SK-N-SH (cell line): ENCODE measurements at regions not wholly inside any gene's neighbourhood (a gene's known extent, or its start where the extent isn't known, plus 50 kb on each side); places are given as distances from the start of the nearest gene placed in this dataset.

ENCODE experiments used
- CTCF ChIA-PET: fragments of 300-600, 350-600 bp; formaldehyde crosslinking; extraction: SDS; loops from one replicate; lab custom pipeline; 2021; lab: Yijun Ruan, JAX
- POLR2A ChIA-PET: fragments of 350-600 bp; sonication (Branson Sonifier 250); formaldehyde crosslinking; extraction: SDS; loops from one replicate; lab custom pipeline; 2020; ENCODE audit warnings: antibody characterized with exemption, inconsistent platforms; lab: Yijun Ruan, JAX
- DNase-seq: peaks from one replicate; pipeline ENCODE4 v3.0.0; 2012
- H2AFZ ChIP-seq: fragments of 200-600 bp; sonication (generic); 2 replicates; pipeline ENCODE4 v1.8.1; 2016; ENCODE audit warnings: antibody characterized with exemption, mild to moderate bottlenecking, low read depth
- H3F3A ChIP-seq: fragments of 200-600 bp; sonication (generic); replicated peaks from 2 replicates; pipeline ENCODE3; 2016; ENCODE audit warnings: antibody characterized with exemption, mild to moderate bottlenecking; ENCODE audit not compliant: insufficient read depth
- H3K27ac ChIP-seq, 2 experiments: fragments of 200-500 bp in 1 of 2; fragments of 200-600 bp in 1 of 2; sonication (Bioruptor generic) in 1 of 2; sonication (generic), shearing (Covaris generic) in 1 of 2; 2 replicates each; pipeline versions ENCODE4 v1.5.1 to v1.6.1; 2014 to 2016; ENCODE audit warnings: low read depth in 2 of 2, inconsistent platforms in 1 of 2, low read length in 1 of 2, mild to moderate bottlenecking in 1 of 2, mixed read lengths in 1 of 2
- H3K27me3 ChIP-seq: fragments of 200-600 bp; sonication (generic), shearing (Covaris generic); 2 replicates; pipeline ENCODE4 v1.6.1; 2016; ENCODE audit warnings: mixed run types; ENCODE audit not compliant: insufficient read depth
- H3K36me3 ChIP-seq, 2 experiments: fragments of 200-500 bp in 1 of 2; fragments of 200-600 bp in 1 of 2; sonication (Bioruptor generic) in 1 of 2; sonication (generic) in 1 of 2; replicated peaks in 1 of 2; 2 replicates each; pipeline versions ENCODE3 to v1.5.1; 2014 to 2016; ENCODE audit warnings: low read length in 1 of 2, mild to moderate bottlenecking in 1 of 2; ENCODE audit not compliant: insufficient read depth in 2 of 2, control insufficient read depth in 1 of 2
- H3K4me1 ChIP-seq, 2 experiments: fragments of 200-500 bp in 1 of 2; fragments of 200-600 bp in 1 of 2; sonication (Bioruptor generic) in 1 of 2; sonication (generic), shearing (Covaris generic) in 1 of 2; 2 replicates each; pipeline versions ENCODE4 v1.5.1 to v1.6.1; 2014 to 2016; ENCODE audit warnings: low read depth in 1 of 2, low read length in 1 of 2, mixed run types in 1 of 2; ENCODE audit not compliant: insufficient read depth in 2 of 2, control insufficient read depth in 1 of 2
- H3K4me2 ChIP-seq: fragments of 200-600 bp; sonication (generic), shearing (Covaris generic); 2 replicates; pipeline ENCODE4 v1.6.1; 2017; ENCODE audit warnings: mixed run types
- H3K4me3 ChIP-seq, 2 experiments: fragments of 200-500 bp in 1 of 2; fragments of 200-600 bp in 1 of 2; sonication (Bioruptor generic) in 1 of 2; sonication (generic), shearing (Covaris generic) in 1 of 2; 2 replicates each; pipeline versions ENCODE4 v1.5.1 to v1.8.1; 2014 to 2016; ENCODE audit warnings: low read depth in 2 of 2, inconsistent platforms in 1 of 2, low read length in 1 of 2, mild to moderate bottlenecking in 1 of 2, mixed read lengths in 1 of 2, moderate library complexity in 1 of 2
- H3K79me2 ChIP-seq: fragments of 200-600 bp; sonication (generic); 2 replicates; pipeline ENCODE4 v1.8.1; 2017; ENCODE audit warnings: mild to moderate bottlenecking; ENCODE audit not compliant: insufficient read depth
- H3K9ac ChIP-seq: fragments of 200-600 bp; sonication (generic); 2 replicates; pipeline ENCODE4 v1.6.1; 2017; ENCODE audit warnings: mixed run types
- H3K9me2 ChIP-seq: fragments of 200-600 bp; sonication (generic); 2 replicates; pipeline ENCODE4 v1.6.1; 2017; ENCODE audit warnings: mixed run types
- H3K9me3 ChIP-seq: fragments of 200-600 bp; sonication (generic); 2 replicates; pipeline ENCODE4 v1.6.1; 2017; ENCODE audit warnings: mixed run types, mild to moderate bottlenecking, moderate library complexity
- H4K20me1 ChIP-seq: fragments of 200-600 bp; sonication (generic); 2 replicates; pipeline ENCODE4 v1.6.1; 2017; ENCODE audit warnings: mild to moderate bottlenecking, mixed run types; ENCODE audit not compliant: insufficient read depth
- CHD2 ChIP-seq: fragments of 150-350 bp; IDR thresholded peaks from 2 replicates; pipeline ENCODE4 v1.6.1; 2018; ENCODE audit warnings: low read length; ENCODE audit not compliant: partially characterized antibody
- FOXM1 ChIP-seq: IDR thresholded peaks from 2 replicates; pipeline ENCODE4 v1.4.0; 2012; ENCODE audit warnings: low read depth, mild to moderate bottlenecking
- GABPA ChIP-seq: IDR thresholded peaks from 2 replicates; pipeline ENCODE4 v1.4.0; 2012; ENCODE audit warnings: low read depth, mild to moderate bottlenecking
- MEF2A ChIP-seq: IDR thresholded peaks from 2 replicates; pipeline ENCODE4 v1.4.0; 2012; ENCODE audit warnings: low read depth, borderline replicate concordance
- MXI1 ChIP-seq: IDR thresholded peaks from 2 replicates; pipeline ENCODE4 v1.6.1; 2012; ENCODE audit warnings: mild to moderate bottlenecking, low read depth, low read length, improper control_type of control experiment
- NFIC ChIP-seq: IDR thresholded peaks from 2 replicates; pipeline ENCODE4 v1.4.0; 2012; ENCODE audit warnings: borderline replicate concordance
- POLR2AphosphoS5 ChIP-seq: IDR thresholded peaks from 2 replicates; pipeline ENCODE4 v1.6.1; 2012; ENCODE audit warnings: low read depth, low read length
- RCOR1 ChIP-seq: fragments of 150-350 bp; IDR thresholded peaks from 2 replicates; pipeline ENCODE4 v1.6.1; 2017; ENCODE audit warnings: antibody characterized with exemption, low read length
- SIN3A ChIP-seq: IDR thresholded peaks from 2 replicates; pipeline ENCODE4 v1.6.1; 2012; ENCODE audit warnings: low read depth, mild to moderate bottlenecking, low read length, moderate library complexity, borderline replicate concordance
- SMC3 ChIP-seq: IDR thresholded peaks from 2 replicates; pipeline ENCODE4 v1.6.1; 2012; ENCODE audit warnings: low read depth, low read length, improper control_type of control experiment
- TAF1 ChIP-seq: IDR thresholded peaks from 2 replicates; pipeline ENCODE4 v1.6.1; 2012; ENCODE audit warnings: low read depth, mild to moderate bottlenecking, low read length, moderate library complexity, borderline replicate concordance
- YY1 ChIP-seq: IDR thresholded peaks from 2 replicates; pipeline ENCODE4 v1.4.0; 2012; ENCODE audit warnings: low read depth, mild to moderate bottlenecking
- WGBS: methylation state at CpG from one replicate; pipeline ENCODE4 v1.1.6; 2017; ENCODE audit warnings: low lambda C conversion rate; 5-methylcytosine and 5-hydroxymethylcytosine counted together
- TF ChIP-seq, protein P1 (sequence below): IDR thresholded peaks from 2 replicates; pipeline ENCODE4; 2012
- TF ChIP-seq, protein P2 (sequence below): fragments of 200-600 bp; sonication (generic); IDR thresholded peaks from 2 replicates; pipeline ENCODE4 v1.6.1; 2017; ENCODE audit warnings: antibody characterized with exemption, mild to moderate bottlenecking, moderate library complexity
- TF ChIP-seq, protein P3 (sequence below): fragments of 150-350 bp; IDR thresholded peaks from 2 replicates; pipeline ENCODE4 v1.6.1; 2016; ENCODE audit warnings: mild to moderate bottlenecking, low read depth, low read length
- TF ChIP-seq, protein P4 (sequence below): IDR thresholded peaks from 2 replicates; pipeline ENCODE4 v1.4.0; 2012; ENCODE audit warnings: low read depth, borderline replicate concordance
- TF ChIP-seq, protein P5 (sequence below): IDR thresholded peaks from 2 replicates; pipeline ENCODE4 v1.4.0; 2012; ENCODE audit warnings: low read depth, borderline replicate concordance
- TF ChIP-seq, protein P6 (sequence below): IDR thresholded peaks from 2 replicates; pipeline ENCODE4 v1.6.1; 2012; ENCODE audit warnings: mild to moderate bottlenecking, low read depth, low read length, moderate library complexity

DNA sequence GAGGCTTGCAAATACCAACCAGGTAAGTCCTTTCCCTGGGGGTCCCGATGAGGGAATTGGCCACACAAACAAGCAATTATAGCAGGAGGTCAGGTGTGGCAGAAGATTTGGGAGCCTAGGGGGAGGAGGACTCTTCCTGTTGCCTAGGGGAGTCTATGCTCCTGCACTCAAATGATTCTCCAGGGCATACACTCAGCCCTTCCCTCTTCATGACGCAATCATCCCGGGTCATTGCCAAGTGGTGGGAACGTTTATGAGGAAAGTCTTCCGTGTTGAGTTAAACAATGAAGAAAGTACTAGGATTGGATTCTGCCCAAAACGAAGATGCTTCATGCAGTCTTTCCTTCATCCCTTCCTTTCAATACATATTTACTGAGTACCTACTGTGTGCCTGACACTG, 186.5 kb upstream of the TSHZ2 start:
- ChIA-PET CTCF (no interaction called here), POLR2A (no interaction called here)
- no peaks in the 10 kb centered on the region for H3K9me2 ChIP-seq
- no peaks in the 10 kb centered on the region for H3K79me2 ChIP-seq
- H2AFZ ChIP-seq, result no peak overlapping the region
- no peaks in the 10 kb centered on the region for H4K20me1 ChIP-seq
- H3F3A ChIP-seq, result no peaks in the 10 kb centered on the region
- no peak overlapping the region for H3K4me3 ChIP-seq
- no peak for DNase-seq
- H3K9me3 ChIP-seq, result no peaks in the 10 kb centered on the region
- H3K9ac ChIP-seq, result no peak overlapping the region
- no peaks in the 10 kb centered on the region for H3K36me3 ChIP-seq
- H3K27ac ChIP-seq, result no peak overlapping the region
- TF ChIP-seq POLR2AphosphoS5 (no peak), MEF2A (no peak), RCOR1 (no peak), MXI1 (no peak), TAF1 (no peak), FOXM1 (no peak), NFIC (no peak), SMC3 (no peak), YY1 (no peak), SIN3A (no peak), GABPA (no peak), CHD2 (no peak)
- TF ChIP-seq, protein P1, sequence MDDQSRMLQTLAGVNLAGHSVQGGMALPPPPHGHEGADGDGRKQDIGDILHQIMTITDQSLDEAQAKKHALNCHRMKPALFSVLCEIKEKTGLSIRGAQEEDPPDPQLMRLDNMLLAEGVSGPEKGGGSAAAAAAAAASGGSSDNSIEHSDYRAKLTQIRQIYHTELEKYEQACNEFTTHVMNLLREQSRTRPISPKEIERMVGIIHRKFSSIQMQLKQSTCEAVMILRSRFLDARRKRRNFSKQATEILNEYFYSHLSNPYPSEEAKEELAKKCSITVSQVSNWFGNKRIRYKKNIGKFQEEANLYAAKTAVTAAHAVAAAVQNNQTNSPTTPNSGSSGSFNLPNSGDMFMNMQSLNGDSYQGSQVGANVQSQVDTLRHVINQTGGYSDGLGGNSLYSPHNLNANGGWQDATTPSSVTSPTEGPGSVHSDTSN, result no peak
- TF ChIP-seq, protein P2, sequence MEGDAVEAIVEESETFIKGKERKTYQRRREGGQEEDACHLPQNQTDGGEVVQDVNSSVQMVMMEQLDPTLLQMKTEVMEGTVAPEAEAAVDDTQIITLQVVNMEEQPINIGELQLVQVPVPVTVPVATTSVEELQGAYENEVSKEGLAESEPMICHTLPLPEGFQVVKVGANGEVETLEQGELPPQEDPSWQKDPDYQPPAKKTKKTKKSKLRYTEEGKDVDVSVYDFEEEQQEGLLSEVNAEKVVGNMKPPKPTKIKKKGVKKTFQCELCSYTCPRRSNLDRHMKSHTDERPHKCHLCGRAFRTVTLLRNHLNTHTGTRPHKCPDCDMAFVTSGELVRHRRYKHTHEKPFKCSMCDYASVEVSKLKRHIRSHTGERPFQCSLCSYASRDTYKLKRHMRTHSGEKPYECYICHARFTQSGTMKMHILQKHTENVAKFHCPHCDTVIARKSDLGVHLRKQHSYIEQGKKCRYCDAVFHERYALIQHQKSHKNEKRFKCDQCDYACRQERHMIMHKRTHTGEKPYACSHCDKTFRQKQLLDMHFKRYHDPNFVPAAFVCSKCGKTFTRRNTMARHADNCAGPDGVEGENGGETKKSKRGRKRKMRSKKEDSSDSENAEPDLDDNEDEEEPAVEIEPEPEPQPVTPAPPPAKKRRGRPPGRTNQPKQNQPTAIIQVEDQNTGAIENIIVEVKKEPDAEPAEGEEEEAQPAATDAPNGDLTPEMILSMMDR, result no peak
- TF ChIP-seq, protein P3, sequence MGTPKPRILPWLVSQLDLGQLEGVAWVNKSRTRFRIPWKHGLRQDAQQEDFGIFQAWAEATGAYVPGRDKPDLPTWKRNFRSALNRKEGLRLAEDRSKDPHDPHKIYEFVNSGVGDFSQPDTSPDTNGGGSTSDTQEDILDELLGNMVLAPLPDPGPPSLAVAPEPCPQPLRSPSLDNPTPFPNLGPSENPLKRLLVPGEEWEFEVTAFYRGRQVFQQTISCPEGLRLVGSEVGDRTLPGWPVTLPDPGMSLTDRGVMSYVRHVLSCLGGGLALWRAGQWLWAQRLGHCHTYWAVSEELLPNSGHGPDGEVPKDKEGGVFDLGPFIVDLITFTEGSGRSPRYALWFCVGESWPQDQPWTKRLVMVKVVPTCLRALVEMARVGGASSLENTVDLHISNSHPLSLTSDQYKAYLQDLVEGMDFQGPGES, result no peak
- TF ChIP-seq, protein P4, sequence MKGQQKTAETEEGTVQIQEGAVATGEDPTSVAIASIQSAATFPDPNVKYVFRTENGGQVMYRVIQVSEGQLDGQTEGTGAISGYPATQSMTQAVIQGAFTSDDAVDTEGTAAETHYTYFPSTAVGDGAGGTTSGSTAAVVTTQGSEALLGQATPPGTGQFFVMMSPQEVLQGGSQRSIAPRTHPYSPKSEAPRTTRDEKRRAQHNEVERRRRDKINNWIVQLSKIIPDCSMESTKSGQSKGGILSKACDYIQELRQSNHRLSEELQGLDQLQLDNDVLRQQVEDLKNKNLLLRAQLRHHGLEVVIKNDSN, result no peak
- TF ChIP-seq, protein P5, sequence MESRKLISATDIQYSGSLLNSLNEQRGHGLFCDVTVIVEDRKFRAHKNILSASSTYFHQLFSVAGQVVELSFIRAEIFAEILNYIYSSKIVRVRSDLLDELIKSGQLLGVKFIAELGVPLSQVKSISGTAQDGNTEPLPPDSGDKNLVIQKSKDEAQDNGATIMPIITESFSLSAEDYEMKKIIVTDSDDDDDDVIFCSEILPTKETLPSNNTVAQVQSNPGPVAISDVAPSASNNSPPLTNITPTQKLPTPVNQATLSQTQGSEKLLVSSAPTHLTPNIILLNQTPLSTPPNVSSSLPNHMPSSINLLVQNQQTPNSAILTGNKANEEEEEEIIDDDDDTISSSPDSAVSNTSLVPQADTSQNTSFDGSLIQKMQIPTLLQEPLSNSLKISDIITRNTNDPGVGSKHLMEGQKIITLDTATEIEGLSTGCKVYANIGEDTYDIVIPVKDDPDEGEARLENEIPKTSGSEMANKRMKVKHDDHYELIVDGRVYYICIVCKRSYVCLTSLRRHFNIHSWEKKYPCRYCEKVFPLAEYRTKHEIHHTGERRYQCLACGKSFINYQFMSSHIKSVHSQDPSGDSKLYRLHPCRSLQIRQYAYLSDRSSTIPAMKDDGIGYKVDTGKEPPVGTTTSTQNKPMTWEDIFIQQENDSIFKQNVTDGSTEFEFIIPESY, result no peak
- TF ChIP-seq, protein P6, sequence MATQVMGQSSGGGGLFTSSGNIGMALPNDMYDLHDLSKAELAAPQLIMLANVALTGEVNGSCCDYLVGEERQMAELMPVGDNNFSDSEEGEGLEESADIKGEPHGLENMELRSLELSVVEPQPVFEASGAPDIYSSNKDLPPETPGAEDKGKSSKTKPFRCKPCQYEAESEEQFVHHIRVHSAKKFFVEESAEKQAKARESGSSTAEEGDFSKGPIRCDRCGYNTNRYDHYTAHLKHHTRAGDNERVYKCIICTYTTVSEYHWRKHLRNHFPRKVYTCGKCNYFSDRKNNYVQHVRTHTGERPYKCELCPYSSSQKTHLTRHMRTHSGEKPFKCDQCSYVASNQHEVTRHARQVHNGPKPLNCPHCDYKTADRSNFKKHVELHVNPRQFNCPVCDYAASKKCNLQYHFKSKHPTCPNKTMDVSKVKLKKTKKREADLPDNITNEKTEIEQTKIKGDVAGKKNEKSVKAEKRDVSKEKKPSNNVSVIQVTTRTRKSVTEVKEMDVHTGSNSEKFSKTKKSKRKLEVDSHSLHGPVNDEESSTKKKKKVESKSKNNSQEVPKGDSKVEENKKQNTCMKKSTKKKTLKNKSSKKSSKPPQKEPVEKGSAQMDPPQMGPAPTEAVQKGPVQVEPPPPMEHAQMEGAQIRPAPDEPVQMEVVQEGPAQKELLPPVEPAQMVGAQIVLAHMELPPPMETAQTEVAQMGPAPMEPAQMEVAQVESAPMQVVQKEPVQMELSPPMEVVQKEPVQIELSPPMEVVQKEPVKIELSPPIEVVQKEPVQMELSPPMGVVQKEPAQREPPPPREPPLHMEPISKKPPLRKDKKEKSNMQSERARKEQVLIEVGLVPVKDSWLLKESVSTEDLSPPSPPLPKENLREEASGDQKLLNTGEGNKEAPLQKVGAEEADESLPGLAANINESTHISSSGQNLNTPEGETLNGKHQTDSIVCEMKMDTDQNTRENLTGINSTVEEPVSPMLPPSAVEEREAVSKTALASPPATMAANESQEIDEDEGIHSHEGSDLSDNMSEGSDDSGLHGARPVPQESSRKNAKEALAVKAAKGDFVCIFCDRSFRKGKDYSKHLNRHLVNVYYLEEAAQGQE, result no peak
- H3K4me2 ChIP-seq, result no peak overlapping the region
- H3K4me1 ChIP-seq, result peaks cover 0 to 3% of the 10 kb centered on the region in 2 experiments; a peak in 1 of 4 replicates
- H3K27me3 ChIP-seq, result no peaks in the 10 kb centered on the region
- 43% methylated on average over 6 of the region's 6 CpGs for WGBS
